T-helper 1 cell (primary cell): ENCODE measurements at regions not wholly inside any gene's neighbourhood (a gene's known extent, or its start where the extent isn't known, plus 50 kb on each side); places are given as distances from the start of the nearest gene placed in this dataset.

Source experiments
- DNase-seq, 5 donors: peaks; one replicate each; pipeline ENCODE4 v3.0.0-alpha.2; 2012 to 2020

DNA sequence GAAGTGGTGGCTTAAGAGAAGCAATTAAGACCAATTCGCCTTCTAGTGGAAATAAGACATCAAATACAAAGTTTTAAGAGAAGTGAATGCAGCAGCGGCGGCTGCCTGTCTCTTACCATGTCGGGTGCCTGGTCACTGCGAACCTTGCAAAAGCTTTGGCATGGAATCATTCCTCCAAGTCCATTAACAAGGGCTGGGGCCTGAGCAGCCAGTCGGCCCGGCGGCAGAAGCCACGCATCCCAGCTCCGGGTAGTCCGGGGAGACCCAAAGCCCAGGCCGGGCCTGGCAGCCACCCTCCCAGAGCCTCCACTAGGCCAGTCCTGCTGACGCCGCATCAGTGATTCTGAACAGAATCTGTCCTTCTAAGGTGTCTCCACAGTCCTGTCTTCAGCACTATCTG lies 321.0 kb downstream of the TMEM121 start:
- DNase-seq, result no peak

DNA sequence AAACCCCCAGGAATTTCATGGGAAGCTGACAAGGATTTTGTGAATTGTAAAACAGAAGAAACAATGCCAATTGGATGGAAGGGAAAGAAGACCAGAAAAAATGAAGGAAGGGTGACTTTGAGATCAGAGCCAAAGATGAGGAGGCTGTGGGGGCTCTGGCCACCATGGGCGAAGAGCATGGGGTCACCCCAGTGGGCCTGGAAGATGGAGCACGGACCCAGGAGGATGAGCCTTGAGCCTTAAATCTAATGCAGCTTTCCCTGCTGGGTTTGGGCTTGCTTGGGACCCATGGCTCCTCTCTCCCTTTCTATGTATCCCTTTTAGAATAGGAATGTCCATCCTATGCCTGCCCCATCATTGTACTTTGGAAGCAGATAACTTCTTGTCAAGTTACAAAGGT lies 322.2 kb downstream of the TMEM121 start:
- no peak for DNase-seq

- no peak for DNase-seq
Observed at GRCh38 chr14:105849933-105850626, 323.7 kb downstream of the TMEM121 start.

DNA sequence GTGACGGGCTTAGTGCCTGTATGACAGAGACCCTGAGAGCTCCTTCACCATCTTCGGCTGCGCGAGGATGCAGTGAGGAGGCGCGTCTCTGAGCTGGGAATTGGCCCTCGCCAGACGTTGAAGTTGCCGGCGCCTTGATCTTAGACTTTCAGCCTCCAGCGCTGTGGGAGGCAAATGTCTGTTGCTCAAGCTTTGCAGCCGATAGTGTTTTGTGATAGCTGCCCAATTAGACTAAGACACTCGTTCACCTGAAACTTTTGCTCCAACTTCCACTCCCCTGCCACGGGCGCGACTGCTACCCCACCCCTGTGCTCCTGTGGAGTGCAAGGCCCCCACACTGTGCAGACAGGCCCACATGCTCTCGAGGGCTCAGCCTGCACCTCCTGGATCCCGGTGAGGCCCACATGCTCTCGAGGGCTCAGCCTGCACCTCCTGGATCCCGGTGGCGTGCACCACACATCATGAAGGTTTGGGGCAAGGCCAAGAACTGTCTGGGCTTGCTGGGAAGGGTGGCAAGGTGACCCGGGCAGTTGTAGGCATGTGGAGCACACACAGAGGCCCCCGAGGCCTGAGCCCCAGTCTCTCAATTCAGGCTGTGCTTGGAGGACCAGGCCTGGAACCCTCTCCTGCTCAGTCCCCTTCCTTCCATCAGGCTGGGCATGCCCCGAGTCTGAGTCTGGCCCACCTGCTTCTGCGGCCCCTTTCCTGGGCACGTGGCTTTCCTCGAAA lies 324.6 kb downstream of the TMEM121 start:
- DNase-seq, result no peak

DNA sequence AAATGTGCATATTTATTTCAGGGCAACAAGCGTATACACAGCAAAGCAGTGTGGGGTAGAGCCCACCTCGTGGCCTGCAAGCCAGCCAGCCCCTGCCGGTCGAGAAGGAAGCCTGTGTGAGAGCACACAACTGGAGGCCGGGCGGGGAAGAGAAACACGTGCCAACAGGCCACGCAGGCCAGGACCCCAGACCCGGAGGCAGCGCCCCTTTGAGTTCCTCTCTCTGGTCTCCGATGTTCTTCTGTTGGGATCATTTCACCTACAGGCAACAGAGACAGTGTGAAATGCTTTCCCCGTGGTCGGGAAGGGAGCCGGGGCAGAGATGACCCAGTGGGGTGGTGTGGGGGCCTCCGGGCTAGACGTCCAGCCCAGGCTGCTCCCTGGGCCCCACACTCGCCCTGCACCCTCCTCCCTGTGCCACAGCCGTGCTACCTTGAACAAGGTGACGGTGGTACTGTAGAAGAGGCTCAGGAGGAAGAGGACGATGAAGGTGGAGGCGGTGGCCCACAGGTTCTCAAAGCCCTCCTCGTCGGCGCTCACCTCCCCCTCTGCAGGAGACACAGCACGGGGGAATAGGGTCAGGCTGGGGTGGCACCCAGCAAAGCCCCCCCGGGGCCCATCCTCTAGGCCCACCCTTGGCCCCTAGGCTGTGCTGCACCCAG lies 325.5 kb downstream of the TMEM121 start:
- no peak for DNase-seq

DNA sequence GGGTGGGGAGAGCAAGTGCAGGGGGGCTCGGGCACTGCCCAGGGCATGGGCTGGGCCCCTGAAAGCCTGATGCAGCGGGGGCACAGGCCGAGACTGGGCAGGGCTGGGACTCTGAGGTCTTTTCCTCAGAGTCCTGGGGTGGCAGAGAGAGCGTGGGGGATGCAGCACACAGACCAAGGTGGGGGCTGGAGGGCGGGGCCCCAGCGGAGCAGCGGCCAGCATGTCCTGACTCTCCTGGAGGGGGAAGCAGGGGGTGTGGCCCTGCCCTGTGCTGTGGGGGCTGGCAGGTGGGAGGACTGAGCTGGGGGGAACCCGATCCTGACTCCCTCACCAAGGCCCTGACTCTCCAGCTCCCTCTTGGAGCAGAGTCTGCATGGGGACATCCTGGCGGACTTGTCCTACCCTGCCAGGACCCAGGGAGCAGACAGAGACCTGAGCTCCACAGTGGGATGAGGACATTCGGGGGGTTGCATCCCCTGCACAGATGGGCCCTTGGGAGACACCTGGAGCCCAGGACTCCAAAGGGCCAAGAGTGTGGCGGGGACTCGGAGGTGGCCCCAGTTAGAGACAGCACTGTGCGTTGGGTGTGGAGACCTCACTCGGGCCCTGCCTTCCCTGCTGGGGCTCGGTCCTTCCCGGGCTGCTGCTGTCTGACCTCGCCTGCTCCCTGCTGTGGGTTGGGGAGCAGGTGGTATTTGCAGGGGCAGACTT lies 326.1 kb downstream of the TMEM121 start:
- DNase-seq, result no peak

GRCh38 chr14:105853089-105853906 lies 326.9 kb downstream of the TMEM121 start:
- DNase-seq, result no peak

- no peak for DNase-seq
Observed at GRCh38 chr14:105853907-105854599, 327.7 kb downstream of the TMEM121 start.

- DNase-seq, result no peak
Observed at GRCh38 chr14:105854600-105855245, 328.3 kb downstream of the TMEM121 start.

- DNase-seq, result no peak
Observed at GRCh38 chr14:105855246-105855892, 329.0 kb downstream of the TMEM121 start.

DNA sequence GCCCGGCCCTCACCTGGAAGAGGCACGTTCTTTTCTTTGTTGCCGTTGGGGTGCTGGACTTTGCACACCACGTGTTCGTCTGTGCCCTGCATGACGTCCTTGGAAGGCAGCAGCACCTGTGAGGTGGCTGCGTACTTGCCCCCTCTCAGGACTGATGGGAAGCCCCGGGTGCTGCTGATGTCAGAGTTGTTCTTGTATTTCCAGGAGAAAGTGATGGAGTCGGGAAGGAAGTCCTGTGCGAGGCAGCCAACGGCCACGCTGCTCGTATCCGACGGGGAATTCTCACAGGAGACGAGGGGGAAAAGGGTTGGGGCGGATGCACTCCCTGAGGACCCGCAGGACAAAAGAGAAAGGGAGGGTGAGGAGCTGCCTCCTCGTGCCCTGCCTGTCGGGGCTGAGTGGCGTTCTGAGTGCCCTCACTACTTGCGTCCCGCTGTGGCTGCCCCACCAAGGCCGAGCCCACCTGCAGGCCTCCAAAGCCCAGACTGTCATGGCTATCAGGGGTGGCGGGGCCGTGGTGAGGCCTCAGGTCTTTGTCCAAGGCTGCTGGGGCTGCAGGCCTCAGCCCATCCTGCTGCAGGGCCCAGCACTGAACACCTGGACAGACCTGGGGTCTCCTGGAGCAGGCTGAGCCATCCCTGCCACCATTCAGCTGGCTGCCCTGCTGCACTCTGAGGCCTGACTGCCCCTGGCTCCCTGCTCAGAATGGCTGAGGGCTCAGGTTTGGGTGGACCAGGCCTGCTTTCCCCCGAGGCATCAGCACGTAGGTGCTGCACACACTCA lies 329.7 kb downstream of the TMEM121 start:
- peak in 1 of 5 donors; percentile 9 for DNase-seq

- no peak for DNase-seq
Observed at GRCh38 chr14:105856676-105857219, 330.4 kb downstream of the TMEM121 start.

DNA sequence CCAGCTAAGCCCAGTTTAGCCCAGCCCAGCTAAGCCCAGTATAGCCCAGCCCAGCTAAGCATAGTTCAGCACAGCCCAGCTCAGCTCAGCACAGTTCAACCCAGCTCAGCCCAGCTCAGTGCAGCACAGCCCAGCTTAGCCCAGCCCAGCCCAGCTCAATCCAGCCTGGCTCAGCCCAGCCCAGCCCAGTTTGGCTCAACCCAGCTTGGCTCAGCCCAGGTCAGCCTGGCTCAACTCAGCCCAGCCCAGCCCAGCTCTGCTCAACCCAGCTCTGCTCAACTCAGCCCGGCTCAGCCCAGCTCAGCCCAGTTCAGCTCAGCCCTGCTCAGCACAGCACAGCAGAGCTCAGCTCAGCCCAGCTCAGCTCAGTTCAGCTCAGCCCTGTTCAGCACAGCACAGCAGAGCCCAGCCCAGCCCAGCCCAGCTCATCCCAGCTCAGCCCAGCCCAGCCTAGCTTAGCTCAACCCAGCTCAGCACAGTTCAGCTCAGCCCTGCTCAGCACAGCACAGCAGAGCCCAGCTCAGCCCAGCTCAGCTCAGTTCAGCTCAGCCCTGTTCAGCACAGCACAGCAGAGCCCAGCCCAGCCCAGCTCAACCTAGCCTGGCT lies 330.9 kb downstream of the TMEM121 start:
- DNase-seq, result peak in 4 of 5 donors; percentile 10 to 71 (median 30)

GRCh38 chr14:105857826-105858675 lies 331.7 kb downstream of the TMEM121 start:
- peak; percentile 21 to 63 (median 39) for DNase-seq

DNA sequence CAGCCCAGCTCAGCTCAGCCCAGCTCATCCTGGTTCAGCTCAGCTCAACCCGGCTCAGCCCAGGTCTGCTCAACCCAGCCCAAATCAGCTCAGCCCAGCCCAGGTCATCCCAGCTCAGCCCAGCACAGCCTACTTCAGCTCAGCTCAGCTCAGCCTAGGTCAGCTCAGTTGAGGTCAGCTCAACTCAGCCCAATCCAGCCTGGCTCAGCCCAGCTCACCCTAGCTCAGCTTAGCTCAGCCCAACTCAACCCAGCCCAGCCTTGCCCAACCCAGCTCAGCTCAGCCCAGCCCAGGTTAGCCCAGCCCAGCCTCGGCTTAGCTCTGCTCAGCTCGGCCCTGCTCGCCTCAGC lies 332.3 kb downstream of the TMEM121 start:
- peak in 1 of 5 donors; percentile 17 for DNase-seq

DNA sequence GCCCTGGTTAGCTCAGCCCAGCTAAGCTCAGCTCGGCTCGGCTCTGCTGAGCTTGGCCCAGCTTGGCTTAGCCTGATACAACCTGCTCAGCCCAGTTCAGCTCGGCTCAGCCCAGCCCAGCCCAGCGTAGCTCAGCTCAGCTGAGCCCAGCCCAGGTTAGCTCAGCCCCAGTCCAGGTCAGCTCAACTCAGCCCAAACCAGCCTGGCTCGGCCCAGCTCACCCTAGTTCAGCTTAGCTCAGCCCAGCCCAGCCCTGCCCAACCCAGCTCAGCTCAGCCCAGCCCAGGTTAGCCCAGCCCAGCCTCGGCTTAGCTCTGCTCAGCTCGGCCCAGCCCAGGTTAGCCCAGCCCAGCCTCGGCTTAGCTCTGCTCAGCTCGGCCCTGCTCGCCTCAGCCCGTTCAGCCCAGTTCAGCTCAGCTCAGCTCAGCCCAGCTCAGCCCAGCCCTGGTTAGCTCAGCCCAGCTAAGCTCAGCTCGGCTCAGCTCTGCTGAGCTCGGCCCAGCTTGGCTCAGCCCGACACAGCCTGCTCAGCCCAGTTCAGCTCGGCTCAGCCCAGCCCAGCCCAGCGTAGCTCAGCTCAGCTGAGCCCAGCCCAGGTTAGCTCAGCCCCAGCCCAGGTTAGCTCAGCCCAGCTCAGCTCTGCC lies 332.8 kb downstream of the TMEM121 start:
- peak in 3 of 5 donors; percentile 12 to 22 (median 13) for DNase-seq
